ENCODE measurements at regions not wholly inside any gene's neighbourhood (a gene's known extent, or its start where the extent isn't known, plus 50 kb on each side); places are given as distances from the start of the nearest gene placed in this dataset.
"Not testable (repeated sequence)": the region's sequence is repeated elsewhere in the genome, so short reads cannot be mapped to it uniquely, and the experiment has no call there.

GRCh38 chr16:5756969-5757368, 659.4 kb upstream of the EEF2KMT start:
- no peaks in the 10 kb centered on the region for H3K4me1 ChIP-seq
- H3K27me3 ChIP-seq, result no peaks in the 10 kb centered on the region
- TF ChIP-seq CTCF (IDR thresholded peaks at IDR 0.05) (no peak), POLR2A (IDR thresholded peaks at IDR 0.05) (no peak)
- no peak overlapping the region for H3K4me3 ChIP-seq
- H3K36me3 ChIP-seq, result no peaks in the 10 kb centered on the region
- H3K9me3 ChIP-seq, result no peaks in the 10 kb centered on the region
- DNase-seq, result no peak
- no peak overlapping the region for H3K27ac ChIP-seq

GRCh38 chr16:5753381-5753780, 655.8 kb upstream of the EEF2KMT start:
- no peaks in the 10 kb centered on the region for H3K4me1 ChIP-seq
- H3K9me3 ChIP-seq, result no peaks in the 10 kb centered on the region
- H3K27ac ChIP-seq, result no peak overlapping the region
- no peaks in the 10 kb centered on the region for H3K27me3 ChIP-seq
- no peaks in the 10 kb centered on the region for H3K36me3 ChIP-seq
- H3K4me3 ChIP-seq, result no peak overlapping the region
- no peak for DNase-seq
- TF ChIP-seq POLR2A (IDR thresholded peaks at IDR 0.05) (no peak), CTCF (IDR thresholded peaks at IDR 0.05) (no peak)

- TF ChIP-seq POLR2A (IDR thresholded peaks at IDR 0.05), result no peak
- no peak for TF ChIP-seq CTCF (IDR thresholded peaks at IDR 0.05)
- no peaks in the 10 kb centered on the region for H3K36me3 ChIP-seq
- H3K4me3 ChIP-seq, result no peak overlapping the region
- H3K27ac ChIP-seq, result no peak overlapping the region
- DNase-seq, result no peak
- H3K9me3 ChIP-seq, result no peaks in the 10 kb centered on the region
- no peaks in the 10 kb centered on the region for H3K4me1 ChIP-seq
- no peaks in the 10 kb centered on the region for H3K27me3 ChIP-seq
Measured at GRCh38 chr16:5751216-5751615, 653.6 kb upstream of the EEF2KMT start.

- H3K27ac ChIP-seq, H3K27me3 ChIP-seq, H3K4me3 ChIP-seq, H3K36me3 ChIP-seq, H3K4me1 ChIP-seq, H3K9me3 ChIP-seq, DNase-seq: not testable (repeated sequence)
Measured at GRCh38 chr16:5750439-5750838, 652.8 kb upstream of the EEF2KMT start.

GRCh38 chr16:5738586-5738985, 641.0 kb upstream of the EEF2KMT start:
- H3K4me3 ChIP-seq, result no peak overlapping the region
- DNase-seq, result no peak
- H3K27ac ChIP-seq, result no peak overlapping the region
- no peaks in the 10 kb centered on the region for H3K4me1 ChIP-seq
- H3K27me3 ChIP-seq, result no peaks in the 10 kb centered on the region
- no peaks in the 10 kb centered on the region for H3K36me3 ChIP-seq
- TF ChIP-seq CTCF (IDR thresholded peaks at IDR 0.05) (no peak), POLR2A (IDR thresholded peaks at IDR 0.05) (no peak)
- no peaks in the 10 kb centered on the region for H3K9me3 ChIP-seq

- Histone ChIP-seq H3K36me3 (no peaks in the 10 kb centered on the region), H3K9me3 (no peaks in the 10 kb centered on the region), H3K27me3 (no peaks in the 10 kb centered on the region), H3K4me1 (no peaks in the 10 kb centered on the region), H3K27ac (no peak overlapping the region), H3K4me3 (no peak overlapping the region)
- DNase-seq, result no peak
- TF ChIP-seq POLR2A (IDR thresholded peaks at IDR 0.05) (no peak), CTCF (IDR thresholded peaks at IDR 0.05) (no peak)
Measured at GRCh38 chr16:5736209-5736930, 638.8 kb upstream of the EEF2KMT start.
